ENCODE measurements at regions not wholly inside any gene's neighbourhood (a gene's known extent, or its start where the extent isn't known, plus 50 kb on each side); places are given as distances from the start of the nearest gene placed in this dataset.
"Not testable (repeated sequence)": the region's sequence is repeated elsewhere in the genome, so short reads cannot be mapped to it uniquely, and the experiment has no call there.

DNA sequence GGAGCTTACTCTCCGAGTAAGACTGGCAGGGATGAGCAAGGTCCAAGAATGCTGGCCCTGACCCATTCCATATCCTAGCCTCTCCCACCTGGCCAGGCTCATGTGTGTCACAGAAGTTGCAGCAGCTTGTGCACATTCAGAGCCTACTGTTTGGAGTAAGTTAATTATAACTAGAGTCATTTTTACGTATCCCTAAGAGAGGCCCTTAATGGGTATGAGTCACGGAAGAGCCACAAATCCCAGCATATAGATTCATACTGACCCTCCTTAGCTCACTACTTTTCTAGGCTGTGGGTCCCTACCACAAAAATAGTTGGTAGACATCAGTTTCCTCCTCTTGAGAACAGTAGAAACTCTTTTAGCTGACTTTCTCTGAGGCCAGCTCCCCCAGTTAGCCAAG is 118.3 kb upstream of the FRG1 start:
- DNase-seq (ENCODE audit: low spot score), result no peak

DNA sequence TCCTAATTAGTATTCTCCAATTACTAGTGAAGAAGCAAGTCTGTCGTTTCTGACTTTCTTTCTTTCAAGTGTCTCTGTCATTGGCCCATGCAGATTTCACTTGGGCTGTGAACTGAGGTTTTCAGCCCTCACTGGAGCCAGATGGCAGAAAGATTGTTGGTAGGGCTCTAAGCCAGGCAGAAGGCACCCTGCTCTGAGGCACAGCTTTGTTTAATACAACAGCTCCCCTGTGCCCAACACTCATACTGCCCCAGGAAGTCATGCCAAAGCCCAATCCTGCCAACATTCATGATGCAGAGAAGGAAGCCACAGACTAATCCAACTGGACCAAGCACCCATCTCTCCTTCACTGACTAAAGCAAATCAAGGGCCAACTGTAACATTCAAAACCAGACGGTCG is 117.1 kb upstream of the FRG1 start:
- no peak for DNase-seq (ENCODE audit: low spot score)

- no peak for DNase-seq (ENCODE audit: low spot score)
Measured at GRCh38 chr4:189825466-189825865, 115.2 kb upstream of the FRG1 start.

- no peak for DNase-seq (ENCODE audit: low spot score)
Measured at GRCh38 chr4:189826657-189827056, 114.0 kb upstream of the FRG1 start.

DNA sequence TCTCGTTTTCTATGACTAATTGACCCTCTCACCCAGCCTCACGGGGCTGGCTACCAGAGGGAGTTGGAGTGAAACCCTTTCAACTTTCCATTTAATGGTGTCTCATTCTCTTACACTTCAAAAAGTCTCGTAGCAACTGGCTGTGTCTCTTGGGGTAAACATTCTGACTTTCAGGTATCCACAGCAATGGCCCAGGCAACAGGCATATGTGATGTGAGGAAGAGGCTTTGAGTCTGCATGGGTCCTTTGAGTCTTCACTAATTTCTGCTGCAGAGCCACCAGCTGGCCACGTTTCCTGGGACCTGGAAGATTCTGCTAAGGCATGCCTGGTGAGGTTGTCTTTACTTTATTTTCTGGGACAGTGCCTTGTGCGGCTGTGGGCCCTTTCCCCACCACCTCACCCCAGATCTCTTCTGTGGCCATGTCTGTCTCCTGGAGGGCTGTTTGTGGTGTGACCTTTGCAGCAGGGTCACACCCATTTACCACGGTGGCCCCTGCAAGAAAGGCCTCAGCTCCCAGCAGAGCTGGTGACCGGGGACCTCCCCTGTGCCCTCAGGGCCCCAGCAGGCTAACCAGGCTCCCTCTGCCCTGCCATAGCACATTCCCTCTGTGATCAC is 112.5 kb upstream of the FRG1 start:
- DNase-seq (ENCODE audit: low spot score), result no peak

- DNase-seq (ENCODE audit: low spot score), result no peak
Measured at GRCh38 chr4:189832528-189832927, 108.1 kb upstream of the FRG1 start.

GRCh38 chr4:189834616-189835015 is 106.1 kb upstream of the FRG1 start:
- no peak for DNase-seq (ENCODE audit: low spot score)

DNA sequence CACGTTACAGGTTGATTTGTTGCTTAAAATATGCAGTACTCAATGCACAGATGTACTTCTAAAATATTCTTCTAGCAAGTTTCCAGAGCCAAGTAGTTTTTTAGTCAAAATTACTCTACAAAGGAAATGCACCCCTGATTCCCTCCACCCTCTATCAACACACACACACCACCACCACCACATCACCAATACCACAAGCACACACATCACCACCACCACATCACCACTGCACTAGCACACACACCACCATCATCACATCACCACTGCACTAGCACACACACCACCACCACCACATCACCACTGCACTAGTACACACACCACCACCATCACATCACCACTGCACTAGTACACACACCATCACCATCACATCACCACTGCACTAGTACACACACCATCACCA is 105.2 kb upstream of the FRG1 start:
- no peak for DNase-seq (ENCODE audit: low spot score)

- DNase-seq (ENCODE audit: low spot score), result no peak
Measured at GRCh38 chr4:189837471-189837870, 103.2 kb upstream of the FRG1 start.

DNA sequence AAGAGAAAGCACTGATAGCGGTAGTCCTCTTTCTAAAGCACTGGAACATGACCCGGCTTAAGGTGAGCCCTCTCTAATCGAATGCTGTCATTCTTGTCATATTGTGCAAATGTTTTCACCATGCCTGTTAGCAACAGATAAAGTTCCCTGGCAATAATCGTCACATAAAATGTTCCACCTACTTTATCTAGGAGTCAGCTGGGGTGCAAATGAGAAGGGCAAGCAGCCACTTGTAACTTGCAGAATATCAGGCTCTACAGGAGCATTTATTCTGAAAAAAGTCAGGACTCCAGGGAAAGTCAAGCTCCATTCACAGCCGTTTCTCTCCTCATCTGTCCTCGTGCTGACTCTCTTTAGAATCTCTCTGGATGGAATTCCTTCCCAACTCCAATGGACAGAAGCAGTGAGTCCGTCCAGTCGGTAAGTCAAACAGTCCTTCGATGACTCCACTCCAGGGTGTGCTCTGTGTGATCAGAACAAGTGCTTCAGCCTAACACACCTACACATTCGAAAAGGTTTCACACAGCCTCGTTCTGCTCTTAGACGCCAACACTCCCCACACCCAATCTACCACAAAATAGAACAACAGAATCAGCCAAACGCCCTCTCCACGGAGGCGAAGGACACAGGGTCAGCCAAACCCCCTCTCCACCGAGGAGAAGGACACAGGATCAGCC is 101.7 kb upstream of the FRG1 start:
- no peak for DNase-seq (ENCODE audit: low spot score)

DNA sequence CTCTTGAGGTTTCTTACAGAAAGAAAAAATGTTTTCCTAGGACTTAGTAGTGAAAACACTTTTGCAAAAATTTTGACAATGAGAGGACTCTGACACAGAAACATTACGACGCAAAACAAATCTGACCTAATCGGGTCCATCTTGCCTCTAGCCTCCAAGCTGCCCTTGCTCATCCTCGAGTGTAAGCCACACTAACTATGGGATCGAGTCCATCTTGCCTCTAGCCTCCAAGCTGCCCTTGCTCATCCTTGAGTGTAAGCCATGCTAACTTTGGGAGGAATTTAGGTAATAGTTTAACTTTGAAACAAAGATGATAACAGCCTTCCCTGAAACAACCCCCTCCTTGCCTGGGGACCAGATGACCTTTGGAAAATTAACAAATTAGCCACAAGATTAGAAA is 100.3 kb upstream of the FRG1 start:
- DNase-seq (ENCODE audit: low spot score), result no peak

- no peak for DNase-seq (ENCODE audit: low spot score)
Measured at GRCh38 chr4:189843413-189844009, 97.2 kb upstream of the FRG1 start.

GRCh38 chr4:189845145-189845846 is 95.4 kb upstream of the FRG1 start:
- no peak for DNase-seq (ENCODE audit: low spot score)

DNA sequence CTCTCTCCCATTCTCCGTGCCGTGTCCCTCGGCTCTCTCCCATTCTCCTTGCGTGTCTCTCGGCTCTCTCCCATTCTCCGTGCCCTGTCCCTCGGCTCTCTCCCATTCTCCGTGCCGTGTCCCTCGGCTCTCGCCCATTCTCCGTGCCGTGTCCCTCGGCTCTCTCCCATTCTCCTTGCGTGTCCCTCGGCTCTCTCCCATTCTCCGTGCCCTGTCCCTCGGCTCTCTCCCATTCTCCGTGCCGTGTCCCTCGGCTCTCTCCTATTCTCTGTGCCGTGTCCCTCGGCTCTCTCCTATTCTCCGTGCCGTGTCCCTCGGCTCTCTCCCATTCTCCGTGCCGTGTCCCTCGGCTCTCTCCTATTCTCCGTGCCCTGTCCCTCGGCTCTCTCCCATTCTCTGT is 94.6 kb upstream of the FRG1 start:
- DNase-seq (ENCODE audit: low spot score), result not testable (repeated sequence)

DNA sequence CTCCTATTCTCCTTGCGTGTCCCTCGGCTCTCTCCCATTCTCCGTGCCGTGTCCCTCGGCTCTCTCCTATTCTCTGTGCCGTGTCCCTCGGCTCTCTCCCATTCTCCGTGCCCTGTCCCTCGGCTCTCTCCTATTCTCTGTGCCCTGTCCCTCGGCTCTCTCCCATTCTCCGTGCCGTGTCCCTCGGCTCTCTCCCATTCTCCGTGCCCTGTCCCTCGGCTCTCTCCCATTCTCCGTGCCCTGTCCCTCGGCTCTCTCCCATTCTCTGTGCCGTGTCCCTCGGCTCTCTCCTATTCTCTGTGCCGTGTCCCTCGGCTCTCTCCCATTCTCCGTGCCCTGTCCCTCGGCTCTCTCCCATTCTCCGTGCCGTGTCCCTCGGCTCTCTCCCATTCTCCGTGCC is 94.1 kb upstream of the FRG1 start:
- not testable (repeated sequence) for DNase-seq (ENCODE audit: low spot score)

DNA sequence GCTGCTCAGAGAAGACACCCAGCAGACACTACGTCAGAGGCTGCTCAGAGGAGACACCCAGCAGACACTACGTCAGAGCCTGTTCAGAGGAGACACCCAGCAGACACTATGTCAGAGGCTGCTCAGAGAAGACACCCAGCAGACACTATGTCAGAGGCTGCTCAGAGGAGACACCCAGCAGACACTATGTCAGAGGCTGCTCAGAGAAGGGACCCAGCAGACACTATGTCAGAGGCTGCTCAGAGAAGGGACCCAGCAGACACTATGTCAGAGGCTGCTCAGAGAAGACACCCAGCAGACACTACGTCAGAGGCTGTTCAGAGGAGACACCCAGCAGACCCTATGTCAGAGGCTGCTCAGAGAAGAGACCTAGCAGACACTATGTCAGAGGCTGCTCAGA is 92.0 kb upstream of the FRG1 start:
- not testable (repeated sequence) for DNase-seq (ENCODE audit: low spot score)

GRCh38 chr4:189850239-189850856 is 90.3 kb upstream of the FRG1 start:
- no peak for DNase-seq (ENCODE audit: low spot score)

DNA sequence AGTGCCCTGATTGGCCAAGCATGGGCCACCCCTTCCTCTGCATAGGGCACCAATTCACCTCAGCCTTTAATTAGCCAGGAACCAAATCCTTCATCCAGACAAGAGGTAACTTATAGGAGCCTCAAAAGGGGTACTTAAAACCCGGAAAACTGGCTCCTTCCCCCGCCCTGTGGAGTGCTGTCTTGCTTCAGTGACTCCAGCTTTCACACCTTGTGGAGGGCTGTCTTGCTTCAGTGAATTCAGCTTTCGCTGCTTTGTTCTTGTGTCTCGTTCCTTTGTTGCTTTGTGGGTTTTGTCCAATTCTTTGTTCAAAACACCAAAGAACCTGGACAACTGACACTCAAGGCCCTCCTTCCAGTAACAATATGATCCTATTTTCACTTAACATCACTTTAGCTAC is 82.2 kb upstream of the FRG1 start:
- no peak for DNase-seq (ENCODE audit: low spot score)

DNA sequence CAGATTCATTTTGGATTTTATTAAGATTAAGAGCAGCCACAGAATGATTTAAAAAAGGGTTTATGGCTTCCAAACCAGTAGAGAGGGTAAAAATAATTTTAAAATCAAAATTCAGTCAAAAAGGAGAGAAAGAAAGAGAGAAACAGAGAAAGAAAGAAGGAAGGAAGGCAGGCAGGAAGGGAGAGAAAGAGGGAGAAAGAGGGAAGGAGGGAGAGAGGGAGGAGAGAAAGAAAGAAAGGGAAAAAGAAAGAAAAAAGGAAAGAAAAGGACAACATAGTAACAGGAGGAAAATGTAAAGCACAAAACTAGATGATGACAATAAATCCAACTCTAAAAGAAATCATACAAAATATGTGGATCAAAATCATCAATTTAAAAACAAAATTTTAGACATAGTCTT is 79.6 kb upstream of the FRG1 start:
- no peak for DNase-seq (ENCODE audit: low spot score)

- DNase-seq (ENCODE audit: low spot score), result no peak
Measured at GRCh38 chr4:189869236-189869635, 71.4 kb upstream of the FRG1 start.

DNA sequence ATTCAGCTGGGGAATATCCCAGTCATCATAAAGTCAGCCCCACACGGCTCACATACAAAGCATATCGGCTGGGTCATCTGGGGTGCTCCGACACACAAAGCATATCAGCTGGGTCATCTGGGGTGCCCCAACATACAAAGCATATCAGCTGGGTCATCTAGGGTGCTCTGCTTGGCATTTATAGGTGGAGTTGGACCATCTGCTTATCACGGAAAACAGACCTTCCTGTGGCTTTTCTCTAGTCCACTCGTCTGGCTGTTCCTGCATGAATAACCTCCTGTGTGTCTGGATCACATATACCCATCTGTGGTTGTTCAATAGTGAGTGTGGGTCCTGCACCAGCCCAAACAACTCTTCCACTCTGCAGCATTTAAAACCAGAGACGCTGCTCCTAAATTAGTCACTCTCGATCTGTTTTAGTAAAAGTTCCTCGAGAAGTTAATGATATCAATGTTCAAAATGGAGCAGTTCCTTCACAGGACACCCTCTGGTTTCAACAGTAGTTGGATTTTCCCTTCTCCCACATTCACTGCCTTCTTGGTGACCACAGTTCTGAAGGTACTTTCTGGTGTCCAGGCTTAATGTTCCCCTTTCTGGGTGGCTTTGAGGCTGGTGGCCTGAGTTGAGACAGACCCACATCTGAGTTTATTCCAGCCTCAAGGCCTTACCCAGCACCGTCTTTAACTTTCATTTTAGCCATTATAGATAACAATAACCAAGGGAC is 70.0 kb upstream of the FRG1 start:
- no peak for DNase-seq (ENCODE audit: low spot score)

GRCh38 chr4:189874591-189874990 is 66.1 kb upstream of the FRG1 start:
- no peak for DNase-seq (ENCODE audit: low spot score)

All from AG08396 (cell line).